Neural cell (in vitro differentiated cells): ENCODE measurements at regions not wholly inside any gene's neighbourhood (a gene's known extent, or its start where the extent isn't known, plus 50 kb on each side); places are given as distances from the start of the nearest gene placed in this dataset.

Experiments used
- H2AFZ ChIP-seq: fragments of 200-600, 300-800 bp; sonication (generic), shearing (Covaris generic); 2 replicates; pipeline ENCODE4 v1.6.0; 2014; ENCODE audit warnings: low read depth, mild to moderate bottlenecking, antibody characterized with exemption, low read length, moderate library complexity
- H3F3A ChIP-seq: fragments of 200-600 bp; shearing (Covaris generic); 2 replicates; pipeline ENCODE4 v1.6.1; 2016; ENCODE audit warnings: mild to moderate bottlenecking, moderate library complexity, mixed read lengths, antibody characterized with exemption, low read length; ENCODE audit not compliant: insufficient read depth, poor library complexity, severe bottlenecking
- H3K27ac ChIP-seq: fragments of 200-600, 300-800 bp; sonication (generic), shearing (Covaris generic); 2 replicates; pipeline ENCODE4 v1.5.1; 2014; ENCODE audit warnings: mild to moderate bottlenecking, low read length, moderate library complexity
- H3K27me3 ChIP-seq: fragments of 300-800, 200-600 bp; sonication (generic), shearing (Covaris generic); 2 replicates; pipeline ENCODE4 v1.6.0; 2014; ENCODE audit warnings: mild to moderate bottlenecking, low read depth, low read length, moderate library complexity; ENCODE audit not compliant: insufficient read depth
- H3K36me3 ChIP-seq: fragments of 300-800, 200-600 bp; sonication (generic), shearing (Covaris generic); 2 replicates; pipeline ENCODE4 v1.5.1; 2014; ENCODE audit warnings: mild to moderate bottlenecking, antibody characterized with exemption, low read length, moderate library complexity; ENCODE audit not compliant: insufficient read depth
- H3K4me2 ChIP-seq: fragments of 300-800, 200-600 bp; sonication (generic), shearing (Covaris generic); 2 replicates; pipeline ENCODE4 v1.6.0; 2014; ENCODE audit warnings: mild to moderate bottlenecking, low read length
- H3K4me3 ChIP-seq: fragments of 300-800, 200-600 bp; sonication (generic), shearing (Covaris generic); 2 replicates; pipeline ENCODE4 v1.5.1; 2014; ENCODE audit warnings: mild to moderate bottlenecking, low read length, moderate library complexity
- H3K79me2 ChIP-seq: fragments of 200-600 bp; shearing (Covaris generic); replicated peaks from 2 replicates; pipeline ENCODE4 v1.6.0; 2014; ENCODE audit warnings: mild to moderate bottlenecking, low read length, moderate library complexity; ENCODE audit not compliant: insufficient read depth
- H3K9ac ChIP-seq: fragments of 300-800, 200-600 bp; sonication (generic), shearing (Covaris generic); 2 replicates; pipeline ENCODE4 v1.6.1; 2016; ENCODE audit warnings: mild to moderate bottlenecking, low read length, mixed read lengths
- H3K9me2 ChIP-seq: fragments of 200-600 bp; shearing (Covaris generic); 2 replicates; pipeline ENCODE4 v1.6.1; 2016; ENCODE audit warnings: mild to moderate bottlenecking, low read length, mixed read lengths; ENCODE audit not compliant: insufficient read depth
- H3K9me3 ChIP-seq: fragments of 200-600, 300-800 bp; sonication (generic), shearing (Covaris generic); 2 replicates; pipeline ENCODE4 v1.6.1; 2016; ENCODE audit warnings: mild to moderate bottlenecking, mixed run types, low read length, moderate library complexity, mixed read lengths
- H4K20me1 ChIP-seq: fragments of 200-600 bp; shearing (Covaris generic); 2 replicates; pipeline ENCODE4 v1.6.1; 2016; ENCODE audit warnings: mild to moderate bottlenecking, mixed run types; ENCODE audit not compliant: insufficient read depth
- CTCF ChIP-seq: fragments of 450-650 bp; IDR thresholded peaks from 2 replicates; pipeline ENCODE4 v1.5.1; 2014; ENCODE audit warnings: antibody characterized with exemption, mild to moderate bottlenecking, moderate library complexity; ENCODE audit not compliant: poor library complexity, severe bottlenecking
- EP300 ChIP-seq: fragments of 450-650 bp; conservative IDR thresholded peaks from 2 replicates; pipeline ENCODE4 v1.6.1; 2014; ENCODE audit warnings: antibody characterized with exemption, mild to moderate bottlenecking, moderate library complexity; ENCODE audit not compliant: poor library complexity, severe bottlenecking
- EZH2 ChIP-seq: fragments of 200-600, 300-800 bp; shearing (Covaris generic), sonication (generic); IDR thresholded peaks from 2 replicates; pipeline ENCODE4 v1.6.1; 2014; ENCODE audit warnings: antibody characterized with exemption, low read length, borderline replicate concordance, mild to moderate bottlenecking; ENCODE audit not compliant: insufficient read depth, poor library complexity, severe bottlenecking
- MXI1 ChIP-seq: fragments of 450-650 bp; conservative IDR thresholded peaks from 2 replicates; pipeline ENCODE4 v1.6.1; 2014; ENCODE audit warnings: antibody characterized with exemption, mild to moderate bottlenecking; ENCODE audit not compliant: poor library complexity, severe bottlenecking
- POLR2AphosphoS5 ChIP-seq: IDR thresholded peaks from 2 replicates; pipeline ENCODE4 v1.6.1; 2012
- RAD21 ChIP-seq: fragments of 450-650 bp; conservative IDR thresholded peaks from 2 replicates; pipeline ENCODE4 v1.6.1; 2014; ENCODE audit warnings: antibody characterized with exemption, mild to moderate bottlenecking, moderate library complexity
- SMC3 ChIP-seq: fragments of 450-650 bp; conservative IDR thresholded peaks from 2 replicates; pipeline ENCODE4 v1.6.1; 2014; ENCODE audit warnings: antibody characterized with exemption, mild to moderate bottlenecking, moderate library complexity; ENCODE audit not compliant: poor library complexity
- TAF1 ChIP-seq: IDR thresholded peaks from 2 replicates; pipeline ENCODE4 v1.6.1; 2012; ENCODE audit warnings: low read depth
- TF ChIP-seq, protein P1 (sequence below): IDR thresholded peaks from 2 replicates; pipeline ENCODE4 v1.6.1; 2012; ENCODE audit warnings: borderline replicate concordance

DNA sequence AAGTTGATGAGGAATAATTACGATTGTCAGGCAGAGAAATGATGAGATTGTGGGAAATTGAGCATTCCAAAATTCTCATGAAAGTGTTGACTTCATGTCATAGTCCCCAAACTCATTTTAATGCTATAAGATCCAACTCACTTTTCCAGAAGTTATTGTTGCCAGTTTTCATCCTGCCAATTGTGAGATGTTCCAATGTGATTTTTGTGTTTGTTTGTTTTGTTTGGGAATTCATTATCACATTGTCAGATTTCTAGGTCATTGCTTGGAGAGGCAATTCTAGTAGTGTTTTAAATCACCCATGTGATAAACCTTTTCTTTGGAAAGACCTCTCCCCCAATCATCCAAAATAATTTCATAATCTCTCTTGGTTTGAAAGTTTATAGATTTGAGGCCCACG, 86.0 kb upstream of the ACVR2A start:
- TF ChIP-seq RAD21 (no peak), MXI1 (no peak), TAF1 (no peak), POLR2AphosphoS5 (peak; percentile 31), EP300 (peak; percentile 72), SMC3 (no peak), CTCF (no peak), EZH2 (no peak)
- TF ChIP-seq, protein P1, sequence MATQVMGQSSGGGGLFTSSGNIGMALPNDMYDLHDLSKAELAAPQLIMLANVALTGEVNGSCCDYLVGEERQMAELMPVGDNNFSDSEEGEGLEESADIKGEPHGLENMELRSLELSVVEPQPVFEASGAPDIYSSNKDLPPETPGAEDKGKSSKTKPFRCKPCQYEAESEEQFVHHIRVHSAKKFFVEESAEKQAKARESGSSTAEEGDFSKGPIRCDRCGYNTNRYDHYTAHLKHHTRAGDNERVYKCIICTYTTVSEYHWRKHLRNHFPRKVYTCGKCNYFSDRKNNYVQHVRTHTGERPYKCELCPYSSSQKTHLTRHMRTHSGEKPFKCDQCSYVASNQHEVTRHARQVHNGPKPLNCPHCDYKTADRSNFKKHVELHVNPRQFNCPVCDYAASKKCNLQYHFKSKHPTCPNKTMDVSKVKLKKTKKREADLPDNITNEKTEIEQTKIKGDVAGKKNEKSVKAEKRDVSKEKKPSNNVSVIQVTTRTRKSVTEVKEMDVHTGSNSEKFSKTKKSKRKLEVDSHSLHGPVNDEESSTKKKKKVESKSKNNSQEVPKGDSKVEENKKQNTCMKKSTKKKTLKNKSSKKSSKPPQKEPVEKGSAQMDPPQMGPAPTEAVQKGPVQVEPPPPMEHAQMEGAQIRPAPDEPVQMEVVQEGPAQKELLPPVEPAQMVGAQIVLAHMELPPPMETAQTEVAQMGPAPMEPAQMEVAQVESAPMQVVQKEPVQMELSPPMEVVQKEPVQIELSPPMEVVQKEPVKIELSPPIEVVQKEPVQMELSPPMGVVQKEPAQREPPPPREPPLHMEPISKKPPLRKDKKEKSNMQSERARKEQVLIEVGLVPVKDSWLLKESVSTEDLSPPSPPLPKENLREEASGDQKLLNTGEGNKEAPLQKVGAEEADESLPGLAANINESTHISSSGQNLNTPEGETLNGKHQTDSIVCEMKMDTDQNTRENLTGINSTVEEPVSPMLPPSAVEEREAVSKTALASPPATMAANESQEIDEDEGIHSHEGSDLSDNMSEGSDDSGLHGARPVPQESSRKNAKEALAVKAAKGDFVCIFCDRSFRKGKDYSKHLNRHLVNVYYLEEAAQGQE: no peak

GRCh38 chr2:147756069-147756468, 88.8 kb upstream of the ACVR2A start:
- no peaks in the 10 kb centered on the region for H3K27me3 ChIP-seq
- H3K9me3 ChIP-seq: no peaks in the 10 kb centered on the region
- no peaks in the 10 kb centered on the region for H4K20me1 ChIP-seq
- H3K79me2 ChIP-seq: no peaks in the 10 kb centered on the region
- no peaks in the 10 kb centered on the region for H3F3A ChIP-seq
- no peaks in the 10 kb centered on the region for H3K36me3 ChIP-seq
- H3K27ac ChIP-seq: no peak overlapping the region
- H3K9ac ChIP-seq: no peak overlapping the region
- no peak overlapping the region for H3K4me2 ChIP-seq
- TF ChIP-seq CTCF (no peak), MXI1 (no peak), RAD21 (no peak), SMC3 (no peak), EZH2 (no peak)
- TF ChIP-seq, protein P1: no peak
- H3K9me2 ChIP-seq: no peaks in the 10 kb centered on the region
- no peak overlapping the region for H3K4me3 ChIP-seq
- H2AFZ ChIP-seq: no peak overlapping the region

More for the DNA sequence above, 86.0 kb upstream of the ACVR2A start:
- H4K20me1 ChIP-seq: no peaks in the 10 kb centered on the region
- no peaks in the 10 kb centered on the region for H3K79me2 ChIP-seq
- H3K36me3 ChIP-seq: no peaks in the 10 kb centered on the region
- H3F3A ChIP-seq: no peaks in the 10 kb centered on the region
- H3K4me3 ChIP-seq: no peak overlapping the region
- H3K27me3 ChIP-seq: no peaks in the 10 kb centered on the region
- H3K27ac ChIP-seq: no peak overlapping the region
- no peak overlapping the region for H3K9ac ChIP-seq
- no peak overlapping the region for H3K4me2 ChIP-seq
- H3K9me3 ChIP-seq: no peaks in the 10 kb centered on the region
- H3K9me2 ChIP-seq: no peaks in the 10 kb centered on the region
- H2AFZ ChIP-seq: no peak overlapping the region
